GM10266 (cell line): ENCODE measurements at regions not wholly inside any gene's neighbourhood (a gene's known extent, or its start where the extent isn't known, plus 50 kb on each side); places are given as distances from the start of the nearest gene placed in this dataset.

Experiments used
- DNase-seq: peaks from one replicate; pipeline ENCODE4 v3.0.0; 2012; ENCODE audit errors: extremely low spot score
- TF ChIP-seq, protein P1 (sequence below): IDR thresholded peaks from 2 replicates; pipeline ENCODE4 v1.5.1; 2012; ENCODE audit warnings: mild to moderate bottlenecking, low read depth; ENCODE audit not compliant: control insufficient read depth, insufficient read depth; ENCODE audit errors: missing control alignments

DNA sequence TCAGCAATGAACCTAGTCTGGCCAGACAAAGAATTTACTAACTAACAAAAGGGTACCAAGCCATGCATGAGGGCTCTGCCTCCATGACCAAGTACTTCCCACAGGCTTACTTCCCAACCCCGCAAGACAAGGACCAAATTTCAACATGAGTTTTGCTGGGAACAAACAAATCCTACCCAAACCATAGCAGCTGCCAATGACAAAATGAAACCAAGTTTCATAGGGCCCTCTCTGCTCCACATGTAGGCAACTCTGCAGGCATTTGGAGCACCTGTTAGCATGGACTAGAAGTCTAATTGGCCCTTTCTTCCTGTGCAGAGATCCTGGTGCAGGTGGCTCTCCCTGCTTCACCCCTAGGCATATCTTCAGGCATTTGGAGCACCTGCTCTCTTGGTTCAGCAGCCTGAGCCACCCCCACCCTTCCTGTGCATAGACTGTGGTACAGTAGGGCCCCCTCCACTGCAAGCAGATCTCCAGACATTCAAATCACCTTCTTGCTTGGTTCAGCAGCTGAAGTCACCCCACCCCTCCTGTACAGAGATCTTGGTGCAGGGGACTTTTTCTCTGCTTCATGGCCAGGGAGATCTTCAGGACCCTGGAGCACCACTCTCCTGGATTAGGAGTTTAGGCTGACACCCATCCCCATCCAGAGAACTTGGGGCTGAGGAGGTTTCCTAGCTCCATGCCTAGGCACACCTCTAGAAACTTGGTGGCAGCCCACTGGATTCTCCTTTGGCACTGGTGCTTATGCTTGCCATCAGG is 308.7 kb downstream of the RPAP3 start:
- DNase-seq = no peak
- TF ChIP-seq, protein P1, sequence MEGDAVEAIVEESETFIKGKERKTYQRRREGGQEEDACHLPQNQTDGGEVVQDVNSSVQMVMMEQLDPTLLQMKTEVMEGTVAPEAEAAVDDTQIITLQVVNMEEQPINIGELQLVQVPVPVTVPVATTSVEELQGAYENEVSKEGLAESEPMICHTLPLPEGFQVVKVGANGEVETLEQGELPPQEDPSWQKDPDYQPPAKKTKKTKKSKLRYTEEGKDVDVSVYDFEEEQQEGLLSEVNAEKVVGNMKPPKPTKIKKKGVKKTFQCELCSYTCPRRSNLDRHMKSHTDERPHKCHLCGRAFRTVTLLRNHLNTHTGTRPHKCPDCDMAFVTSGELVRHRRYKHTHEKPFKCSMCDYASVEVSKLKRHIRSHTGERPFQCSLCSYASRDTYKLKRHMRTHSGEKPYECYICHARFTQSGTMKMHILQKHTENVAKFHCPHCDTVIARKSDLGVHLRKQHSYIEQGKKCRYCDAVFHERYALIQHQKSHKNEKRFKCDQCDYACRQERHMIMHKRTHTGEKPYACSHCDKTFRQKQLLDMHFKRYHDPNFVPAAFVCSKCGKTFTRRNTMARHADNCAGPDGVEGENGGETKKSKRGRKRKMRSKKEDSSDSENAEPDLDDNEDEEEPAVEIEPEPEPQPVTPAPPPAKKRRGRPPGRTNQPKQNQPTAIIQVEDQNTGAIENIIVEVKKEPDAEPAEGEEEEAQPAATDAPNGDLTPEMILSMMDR = no peak

- no peak for DNase-seq
- TF ChIP-seq, protein P1 = no peak
Observed at GRCh38 chr12:47394070-47394469, 311.8 kb downstream of the RPAP3 start.

GRCh38 chr12:47393403-47393790 is 312.4 kb downstream of the RPAP3 start:
- TF ChIP-seq, protein P1 = no peak
- no peak for DNase-seq

GRCh38 chr12:47391566-47391965 is 311.8 kb upstream of the AMIGO2 start:
- no peak for DNase-seq
- TF ChIP-seq, protein P1 = no peak

DNA sequence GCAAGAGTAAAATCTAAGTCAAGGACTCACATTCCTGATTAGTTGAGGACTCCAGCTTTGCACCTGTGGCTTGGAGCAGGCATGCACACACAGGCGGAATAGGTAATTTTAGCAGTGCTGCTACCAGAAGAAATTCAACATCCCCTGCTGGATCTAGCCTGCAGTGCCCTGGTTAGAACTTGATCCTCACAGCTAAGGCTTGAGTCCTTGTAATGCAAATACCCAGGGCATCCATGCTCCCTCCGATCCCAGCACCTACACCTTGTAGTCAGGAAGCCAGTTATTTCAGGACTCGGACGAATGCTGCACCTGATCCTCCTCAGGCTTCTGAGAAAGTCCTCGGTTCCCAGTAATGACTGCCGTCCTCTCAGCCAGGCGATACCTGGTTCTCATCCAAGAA is 309.0 kb upstream of the AMIGO2 start:
- TF ChIP-seq, protein P1 = no peak
- DNase-seq = no peak

GRCh38 chr12:47387994-47388393 is 308.2 kb upstream of the AMIGO2 start:
- TF ChIP-seq, protein P1 = no peak
- no peak for DNase-seq

GRCh38 chr12:47385653-47386052 is 305.9 kb upstream of the AMIGO2 start:
- TF ChIP-seq, protein P1 = no peak
- no peak for DNase-seq
